ENCODE measurements at regions not wholly inside any gene's neighbourhood (a gene's known extent, or its start where the extent isn't known, plus 50 kb on each side); places are given as distances from the start of the nearest gene placed in this dataset.

- no peaks in the 10 kb centered on the region for H3K4me1 ChIP-seq
- H3K36me3 ChIP-seq, result no peaks in the 10 kb centered on the region
- intact Hi-C loops (cut with DNase I), result no loop called here
- no peak for TF ChIP-seq POLR2A (IDR thresholded peaks at IDR 0.05)
- TF ChIP-seq CTCF (IDR thresholded peaks at IDR 0.05), result no peak
- no peaks in the 10 kb centered on the region for H3K9me3 ChIP-seq
- no peak overlapping the region for H3K27ac ChIP-seq
- ATAC-seq (no peak), DNase-seq (no peak)
- H3K4me3 ChIP-seq, result no peak overlapping the region
- WGBS (ENCODE audit: insufficient coverage, low coverage, low lambda C conversion rate, missing lambda C conversion rate), result 59% methylated on average over 8 of the region's 13 CpGs
- peaks cover 0 to 6% of the 10 kb centered on the region in 2 donors for H3K27me3 ChIP-seq
These were observed 92.5 kb upstream of the VIPR2 start for GRCh38 chr7:159237022-159237653.

GRCh38 chr7:159231017-159231416 lies 86.3 kb upstream of the VIPR2 start:
- no peaks in the 10 kb centered on the region for H3K27me3 ChIP-seq
- TF ChIP-seq CTCF (IDR thresholded peaks at IDR 0.05) (no peak), POLR2A (IDR thresholded peaks at IDR 0.05) (no peak)

GRCh38 chr7:159229683-159230475 lies 85.2 kb upstream of the VIPR2 start:
- Histone ChIP-seq H3K4me1 (no peaks in the 10 kb centered on the region), H3K27me3 (no peaks in the 10 kb centered on the region), H3K36me3 (no peaks in the 10 kb centered on the region), H3K27ac (no peak overlapping the region), H3K4me3 (no peak overlapping the region), H3K9me3 (no peaks in the 10 kb centered on the region)
- TF ChIP-seq CTCF (IDR thresholded peaks at IDR 0.05), result no peak
- TF ChIP-seq POLR2A (IDR thresholded peaks at IDR 0.05), result no peak
- intact Hi-C loops (cut with DNase I), result no loop called here
- DNase-seq, result no peak
- no peak for ATAC-seq
- 68% methylated on average over 12 of the region's 13 CpGs for WGBS (ENCODE audit: insufficient coverage, low coverage, low lambda C conversion rate, missing lambda C conversion rate)

More at GRCh38 chr7:159231017-159231416, 86.3 kb upstream of the VIPR2 start:
- 66% methylated on average over 9 of the region's 33 CpGs for WGBS (ENCODE audit: insufficient coverage, low coverage, low lambda C conversion rate, missing lambda C conversion rate)
- Histone ChIP-seq H3K4me3 (no peak overlapping the region), H3K9me3 (no peaks in the 10 kb centered on the region), H3K27ac (no peak overlapping the region), H3K36me3 (no peaks in the 10 kb centered on the region), H3K4me1 (no peaks in the 10 kb centered on the region)
- ATAC-seq (no peak), DNase-seq (no peak)
- intact Hi-C loops (cut with DNase I), result no loop called here

GRCh38 chr7:159227433-159227832 lies 82.8 kb upstream of the VIPR2 start:
- Histone ChIP-seq H3K4me1 (no peaks in the 10 kb centered on the region), H3K27ac (no peak overlapping the region), H3K9me3 (no peaks in the 10 kb centered on the region), H3K27me3 (no peaks in the 10 kb centered on the region), H3K4me3 (no peak overlapping the region), H3K36me3 (no peaks in the 10 kb centered on the region)
- ATAC-seq, result no peak
- intact Hi-C loops (cut with DNase I), result no loop called here
- TF ChIP-seq POLR2A (IDR thresholded peaks at IDR 0.05) (no peak), CTCF (IDR thresholded peaks at IDR 0.05) (no peak)
- WGBS (ENCODE audit: insufficient coverage, low coverage, low lambda C conversion rate, missing lambda C conversion rate), result 43% methylated on average over 5 of the region's 5 CpGs
- no peak for DNase-seq

Measured in right lobe of liver (tissue), 6 donors.